ENCODE measurements at regions not wholly inside any gene's neighbourhood (a gene's known extent, or its start where the extent isn't known, plus 50 kb on each side); places are given as distances from the start of the nearest gene placed in this dataset.

- TF ChIP-seq ZNF76 (tag by site-specific recombination; IDR thresholded peaks at IDR 0.05; ENCODE audit: borderline replicate concordance, low read depth) = no peak
- no peak for TF ChIP-seq ZNF624 (tag by site-specific recombination; IDR thresholded peaks at IDR 0.05)
- no peak for TF ChIP-seq ZBTB7A (tag by site-specific recombination; IDR thresholded peaks at IDR 0.05; ENCODE audit: low read depth)
- no peak for TF ChIP-seq KLF1 (tag by site-specific recombination; IDR thresholded peaks at IDR 0.05)
- no peak for TF ChIP-seq ZNF223 (tag by site-specific recombination; IDR thresholded peaks at IDR 0.05)
- no peak overlapping the region for H3K27ac ChIP-seq (ENCODE audit: extremely low read depth, low read depth, low read length)
- H3K36me3 ChIP-seq (ENCODE audit: control insufficient read depth in 2 of 2, insufficient read depth in 1 of 2, low read length in 2 of 2) = no peaks in the 10 kb centered on the region
- ChIA-PET CTCF (interaction anchor here (0.6 kb wide), 1 partner anchor 392 kb away, joined by 3 read pairs; no protein-coding TSS in a partner anchor), POLR2A (no interaction called here)
- no peaks in the 10 kb centered on the region for H3K4me1 ChIP-seq (ENCODE audit: control insufficient read depth, insufficient read depth, low read length)
- no peak overlapping the region for H3K4me3 ChIP-seq (ENCODE audit: low read depth, low read length)
- H3K9me3 ChIP-seq (ENCODE audit: control insufficient read depth, insufficient read depth, low read depth, low read length) = no peaks in the 10 kb centered on the region
Observed at GRCh38 chr6:6847591-6847990, 259.1 kb downstream of the LY86 start.

- Histone ChIP-seq H3K4me3 (ENCODE audit: low read depth, low read length) (no peak overlapping the region), H3K9me3 (ENCODE audit: control insufficient read depth, insufficient read depth, low read depth, low read length) (no peaks in the 10 kb centered on the region), H3K27ac (ENCODE audit: extremely low read depth, low read depth, low read length) (no peak overlapping the region), H3K4me1 (ENCODE audit: control insufficient read depth, insufficient read depth, low read length) (no peaks in the 10 kb centered on the region), H3K36me3 (ENCODE audit: control insufficient read depth in 2 of 2, insufficient read depth in 1 of 2, low read length in 2 of 2) (no peaks in the 10 kb centered on the region)
- TF ChIP-seq ZFP41 (tag by site-specific recombination; IDR thresholded peaks at IDR 0.05; ENCODE audit: borderline replicate concordance) (no peak), SP2 (tag by site-specific recombination; IDR thresholded peaks at IDR 0.05) (peak; percentile 37), ZNF629 (tag by site-specific recombination; IDR thresholded peaks at IDR 0.05) (no peak)
- POLR2A ChIA-PET = no interaction called here
- CTCF ChIA-PET = interaction anchor here (0.7 to 1.2 kb wide), 3 partner anchors 90 to 392 kb away, joined by 3 to 4 read pairs (median 3); no protein-coding TSS in a partner anchor
Observed at GRCh38 chr6:6851059-6851948, 256.5 kb upstream of the RREB1 start.

GRCh38 chr6:6851949-6852261 is 255.9 kb upstream of the RREB1 start:
- no peaks in the 10 kb centered on the region for H3K36me3 ChIP-seq (ENCODE audit: control insufficient read depth in 2 of 2, insufficient read depth in 1 of 2, low read length in 2 of 2)
- H3K27ac ChIP-seq (ENCODE audit: extremely low read depth, low read depth, low read length) = no peak overlapping the region
- no peaks in the 10 kb centered on the region for H3K4me1 ChIP-seq (ENCODE audit: control insufficient read depth, insufficient read depth, low read length)
- ChIA-PET CTCF (interaction anchor here (0.7 kb wide), 1 partner anchor 91 kb away, joined by 3 read pairs; no protein-coding TSS in a partner anchor), POLR2A (no interaction called here)
- no peak for TF ChIP-seq HOXD13 (CRISPR knock-in tag; IDR thresholded peaks at IDR 0.05; ENCODE audit: borderline replicate concordance)
- no peak for TF ChIP-seq ZNF510 (tag by site-specific recombination; IDR thresholded peaks at IDR 0.05; ENCODE audit: insufficient replicate concordance)
- no peak for TF ChIP-seq ZSCAN5A (tag by site-specific recombination; IDR thresholded peaks at IDR 0.05)
- no peak for TF ChIP-seq ZNF433 (tag by site-specific recombination; IDR thresholded peaks at IDR 0.05; ENCODE audit: low read depth)
- TF ChIP-seq PRDM2 (tag by site-specific recombination; IDR thresholded peaks at IDR 0.05; ENCODE audit: borderline replicate concordance) = no peak
- no peak for TF ChIP-seq ZNF133 (tag by site-specific recombination; IDR thresholded peaks at IDR 0.05)
- no peak for TF ChIP-seq ZEB2 (tag by site-specific recombination; IDR thresholded peaks at IDR 0.05)
- no peak overlapping the region for H3K4me3 ChIP-seq (ENCODE audit: low read depth, low read length)
- H3K9me3 ChIP-seq (ENCODE audit: control insufficient read depth, insufficient read depth, low read depth, low read length) = no peaks in the 10 kb centered on the region

Data from HEK293 (cell line).